HL-60 (cell line): ENCODE measurements at regions not wholly inside any gene's neighbourhood (a gene's known extent, or its start where the extent isn't known, plus 50 kb on each side); places are given as distances from the start of the nearest gene placed in this dataset.

Experiments
- DNase-seq, 2 experiments: peaks; one replicate each; pipeline ENCODE4 v3.0.0-alpha.2; 2010 to 2020; ENCODE audit warnings: low read depth in 1 of 2, low spot score in 1 of 2
- H3K27ac ChIP-seq: fragments of 250-450 bp; sonication (Bioruptor Pico); replicated peaks from 2 replicates; pipeline ENCODE4 v1.5.1; 2020; ENCODE audit warnings: mild to moderate bottlenecking, moderate library complexity
- H3K27me3 ChIP-seq: fragments of 250-450 bp; sonication (Bioruptor Pico); 2 replicates; pipeline ENCODE4 v1.5.1; 2021; ENCODE audit warnings: mild to moderate bottlenecking, moderate library complexity; ENCODE audit not compliant: insufficient read depth, poor library complexity, severe bottlenecking
- H3K4me3 ChIP-seq: replicated peaks from 2 replicates; pipeline ENCODE4 v1.5.1; 2011; ENCODE audit warnings: mild to moderate bottlenecking, control low read depth, low read length; ENCODE audit not compliant: insufficient read depth
- GABPA ChIP-seq: IDR thresholded peaks from 2 replicates; pipeline ENCODE4 v1.6.1; 2012; ENCODE audit warnings: low read depth
- POLR2AphosphoS5 ChIP-seq: IDR thresholded peaks from 2 replicates; pipeline ENCODE4 v1.6.1; 2012; ENCODE audit warnings: low read depth
- SPI1 ChIP-seq: IDR thresholded peaks from 2 replicates; pipeline ENCODE4 v1.6.1; 2012; ENCODE audit warnings: low read depth, mild to moderate bottlenecking, borderline replicate concordance
- TF ChIP-seq, protein P1 (sequence below): IDR thresholded peaks from one replicate; pipeline ENCODE4 v1.5.1; 2011; ENCODE audit warnings: low read length, control low read depth, inconsistent platforms; ENCODE audit not compliant: insufficient read depth
- TF ChIP-seq, protein P2 (sequence below): IDR thresholded peaks from 2 replicates; pipeline ENCODE4 v1.6.1; 2012; ENCODE audit warnings: low read depth; ENCODE audit not compliant: insufficient replicate concordance

DNA sequence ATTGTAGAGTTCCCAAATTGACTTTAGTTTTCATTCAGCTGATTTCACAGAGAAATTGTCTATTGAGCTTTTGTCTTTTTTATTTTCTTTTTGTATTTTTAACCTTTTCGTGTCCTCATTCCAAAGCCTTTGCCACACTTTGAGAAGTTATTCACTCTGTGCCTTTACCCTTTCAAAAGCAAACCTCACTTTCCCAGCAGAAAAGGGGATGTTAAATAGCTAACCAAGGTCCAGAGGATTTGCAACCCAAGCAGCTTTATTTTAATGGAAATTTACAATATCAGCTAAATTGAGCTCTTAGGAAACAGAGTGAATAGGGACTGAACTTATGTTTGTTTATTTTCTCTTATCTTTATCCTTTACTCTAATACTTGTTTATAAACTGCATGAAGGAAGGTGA, 428.8 kb downstream of the PCDH7 start:
- no peak for DNase-seq
- TF ChIP-seq, protein P1, sequence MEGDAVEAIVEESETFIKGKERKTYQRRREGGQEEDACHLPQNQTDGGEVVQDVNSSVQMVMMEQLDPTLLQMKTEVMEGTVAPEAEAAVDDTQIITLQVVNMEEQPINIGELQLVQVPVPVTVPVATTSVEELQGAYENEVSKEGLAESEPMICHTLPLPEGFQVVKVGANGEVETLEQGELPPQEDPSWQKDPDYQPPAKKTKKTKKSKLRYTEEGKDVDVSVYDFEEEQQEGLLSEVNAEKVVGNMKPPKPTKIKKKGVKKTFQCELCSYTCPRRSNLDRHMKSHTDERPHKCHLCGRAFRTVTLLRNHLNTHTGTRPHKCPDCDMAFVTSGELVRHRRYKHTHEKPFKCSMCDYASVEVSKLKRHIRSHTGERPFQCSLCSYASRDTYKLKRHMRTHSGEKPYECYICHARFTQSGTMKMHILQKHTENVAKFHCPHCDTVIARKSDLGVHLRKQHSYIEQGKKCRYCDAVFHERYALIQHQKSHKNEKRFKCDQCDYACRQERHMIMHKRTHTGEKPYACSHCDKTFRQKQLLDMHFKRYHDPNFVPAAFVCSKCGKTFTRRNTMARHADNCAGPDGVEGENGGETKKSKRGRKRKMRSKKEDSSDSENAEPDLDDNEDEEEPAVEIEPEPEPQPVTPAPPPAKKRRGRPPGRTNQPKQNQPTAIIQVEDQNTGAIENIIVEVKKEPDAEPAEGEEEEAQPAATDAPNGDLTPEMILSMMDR = no peak
- TF ChIP-seq GABPA = no peak
- no peak for TF ChIP-seq SPI1
- TF ChIP-seq, protein P2, sequence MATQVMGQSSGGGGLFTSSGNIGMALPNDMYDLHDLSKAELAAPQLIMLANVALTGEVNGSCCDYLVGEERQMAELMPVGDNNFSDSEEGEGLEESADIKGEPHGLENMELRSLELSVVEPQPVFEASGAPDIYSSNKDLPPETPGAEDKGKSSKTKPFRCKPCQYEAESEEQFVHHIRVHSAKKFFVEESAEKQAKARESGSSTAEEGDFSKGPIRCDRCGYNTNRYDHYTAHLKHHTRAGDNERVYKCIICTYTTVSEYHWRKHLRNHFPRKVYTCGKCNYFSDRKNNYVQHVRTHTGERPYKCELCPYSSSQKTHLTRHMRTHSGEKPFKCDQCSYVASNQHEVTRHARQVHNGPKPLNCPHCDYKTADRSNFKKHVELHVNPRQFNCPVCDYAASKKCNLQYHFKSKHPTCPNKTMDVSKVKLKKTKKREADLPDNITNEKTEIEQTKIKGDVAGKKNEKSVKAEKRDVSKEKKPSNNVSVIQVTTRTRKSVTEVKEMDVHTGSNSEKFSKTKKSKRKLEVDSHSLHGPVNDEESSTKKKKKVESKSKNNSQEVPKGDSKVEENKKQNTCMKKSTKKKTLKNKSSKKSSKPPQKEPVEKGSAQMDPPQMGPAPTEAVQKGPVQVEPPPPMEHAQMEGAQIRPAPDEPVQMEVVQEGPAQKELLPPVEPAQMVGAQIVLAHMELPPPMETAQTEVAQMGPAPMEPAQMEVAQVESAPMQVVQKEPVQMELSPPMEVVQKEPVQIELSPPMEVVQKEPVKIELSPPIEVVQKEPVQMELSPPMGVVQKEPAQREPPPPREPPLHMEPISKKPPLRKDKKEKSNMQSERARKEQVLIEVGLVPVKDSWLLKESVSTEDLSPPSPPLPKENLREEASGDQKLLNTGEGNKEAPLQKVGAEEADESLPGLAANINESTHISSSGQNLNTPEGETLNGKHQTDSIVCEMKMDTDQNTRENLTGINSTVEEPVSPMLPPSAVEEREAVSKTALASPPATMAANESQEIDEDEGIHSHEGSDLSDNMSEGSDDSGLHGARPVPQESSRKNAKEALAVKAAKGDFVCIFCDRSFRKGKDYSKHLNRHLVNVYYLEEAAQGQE = no peak
- no peak for TF ChIP-seq POLR2AphosphoS5
- no peaks in the 10 kb centered on the region for H3K27me3 ChIP-seq
- no peak overlapping the region for H3K4me3 ChIP-seq
- H3K27ac ChIP-seq = no peak overlapping the region

DNA sequence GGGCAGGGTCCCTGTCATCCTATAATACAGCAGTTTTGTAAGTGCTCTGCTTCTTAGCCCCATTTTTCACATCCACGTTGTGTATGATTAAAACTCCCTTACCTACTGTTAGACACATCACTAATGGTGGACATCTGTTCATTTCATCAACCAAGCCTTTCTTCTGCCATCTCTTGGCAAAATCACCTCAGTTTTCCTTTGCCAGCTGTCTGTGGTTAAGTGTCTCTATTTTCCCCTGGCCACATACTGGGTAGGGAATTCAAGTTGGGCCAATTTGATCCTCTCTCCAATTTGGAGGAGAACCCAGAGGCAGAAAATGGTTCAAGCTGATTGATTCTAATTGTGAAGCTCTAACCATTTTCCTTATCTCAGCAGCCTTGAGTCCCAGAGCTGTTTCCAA, 436.1 kb downstream of the PCDH7 start:
- Histone ChIP-seq H3K4me3 (no peak overlapping the region), H3K27me3 (no peaks in the 10 kb centered on the region), H3K27ac (no peak overlapping the region)
- no peak for DNase-seq
- TF ChIP-seq, protein P2 = no peak
- TF ChIP-seq GABPA (no peak), SPI1 (no peak), POLR2AphosphoS5 (no peak)
- TF ChIP-seq, protein P1 = no peak

DNA sequence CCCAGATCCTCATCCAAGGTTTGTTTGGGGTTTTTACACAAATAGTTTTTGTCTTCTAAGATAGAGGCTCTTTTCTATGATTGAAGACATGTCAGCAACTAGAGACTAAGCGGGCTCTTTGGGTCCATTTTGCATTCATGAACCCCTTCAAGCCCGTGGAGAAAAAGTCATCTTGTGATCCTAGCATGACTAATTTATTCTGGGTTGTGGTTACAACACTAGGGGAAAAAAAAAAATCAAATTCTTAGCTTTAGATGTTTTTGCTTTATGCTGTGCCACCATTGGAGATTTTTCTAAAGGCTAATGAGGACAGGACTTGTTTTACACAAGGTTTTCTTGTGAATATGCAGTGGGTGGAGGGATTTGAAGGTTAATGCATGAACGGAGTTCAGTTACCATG, 440.0 kb downstream of the PCDH7 start:
- TF ChIP-seq GABPA = no peak
- no peak for TF ChIP-seq SPI1
- TF ChIP-seq, protein P2 = no peak
- TF ChIP-seq, protein P1 = no peak

More for the DNA sequence above, 440.0 kb downstream of the PCDH7 start:
- no peak for DNase-seq
- no peak overlapping the region for H3K27ac ChIP-seq
- H3K27me3 ChIP-seq = no peaks in the 10 kb centered on the region
- H3K4me3 ChIP-seq = no peak overlapping the region
